Natural killer cell (primary cell): ENCODE measurements at regions not wholly inside any gene's neighbourhood (a gene's known extent, or its start where the extent isn't known, plus 50 kb on each side); places are given as distances from the start of the nearest gene placed in this dataset.

Experiments
- ATAC-seq, 3 donors: fragments of 150-1000 bp in 2 of 3; fragments of 200-7000 bp in 1 of 3; cut with Tn5 transposase; 1 replicate in 1 of 3; 2 replicates in 2 of 3; pipeline ENCODE4 v1.10.0; 2021; ENCODE audit warnings: mild to moderate bottlenecking in 2 of 3, moderate library complexity in 2 of 3
- DNase-seq, 2 donors: peaks; one replicate each; pipeline versions ENCODE4 v3.0.0 to v3.0.0-alpha.2; 2013 to 2021; ENCODE audit warnings: mixed read lengths in 1 of 2
- H3K27ac ChIP-seq: one replicate; pipeline ENCODE4 v1.5.1; 2013; ENCODE audit warnings: mild to moderate bottlenecking, low read length
- H3K27me3 ChIP-seq: one replicate; pipeline ENCODE4 v1.6.1; 2013; ENCODE audit warnings: low read length; ENCODE audit not compliant: control insufficient read depth, insufficient read depth
- H3K36me3 ChIP-seq: one replicate; pipeline ENCODE4 v1.6.1; 2013; ENCODE audit warnings: low read length; ENCODE audit not compliant: control insufficient read depth, insufficient read depth
- H3K4me1 ChIP-seq: one replicate; pipeline ENCODE4 v1.6.1; 2013; ENCODE audit warnings: low read length; ENCODE audit not compliant: control insufficient read depth, insufficient read depth
- H3K4me3 ChIP-seq: one replicate; pipeline ENCODE4 v1.5.1; 2013; ENCODE audit warnings: low read length
- H3K9me3 ChIP-seq: one replicate; pipeline ENCODE4 v1.6.1; 2013; ENCODE audit warnings: low read length; ENCODE audit not compliant: control insufficient read depth, insufficient read depth
- H3K27ac Mint-ChIP-seq, 2 donors: one replicate each; pipeline ENCODE4 v1.8.0; 2022; ENCODE audit warnings: mild to moderate bottlenecking in 2 of 2, mixed read lengths in 2 of 2, moderate library complexity in 1 of 2
- H3K27me3 Mint-ChIP-seq, 2 donors: one replicate each; pipeline ENCODE4 v1.8.0; 2022; ENCODE audit warnings: low read depth in 2 of 2, mixed read lengths in 2 of 2
- H3K36me3 Mint-ChIP-seq: one replicate; pipeline ENCODE4 v1.8.0; 2022; ENCODE audit warnings: mixed read lengths
- H3K4me1 Mint-ChIP-seq, 2 donors: one replicate each; pipeline ENCODE4 v1.8.0; 2022; ENCODE audit warnings: mixed read lengths in 2 of 2
- H3K4me3 Mint-ChIP-seq: one replicate; pipeline ENCODE4 v1.8.0; 2022; ENCODE audit warnings: mild to moderate bottlenecking, moderate library complexity, mixed read lengths
- H3K9me3 Mint-ChIP-seq, 2 donors: one replicate each; pipeline ENCODE4 v1.8.0; 2022; ENCODE audit warnings: mixed read lengths in 2 of 2
- WGBS: methylation state at CpG from one replicate; pipeline ENCODE4 v1.1.7; 2013; ENCODE audit warnings: missing lambda C conversion rate; ENCODE audit not compliant: insufficient coverage; 5-methylcytosine and 5-hydroxymethylcytosine counted together
- intact Hi-C: fragments of 100-400 bp; cut with micrococcal nuclease; formaldehyde crosslinking; loops from one replicate; pipeline ENCODE4 v1.14.2; 2022
- TF ChIP-seq, protein P1 (sequence below): fragments of 200-600 bp; IDR thresholded peaks from one replicate; pipeline ENCODE4 v1.8.0; 2022; ENCODE audit warnings: antibody characterized with exemption

DNA sequence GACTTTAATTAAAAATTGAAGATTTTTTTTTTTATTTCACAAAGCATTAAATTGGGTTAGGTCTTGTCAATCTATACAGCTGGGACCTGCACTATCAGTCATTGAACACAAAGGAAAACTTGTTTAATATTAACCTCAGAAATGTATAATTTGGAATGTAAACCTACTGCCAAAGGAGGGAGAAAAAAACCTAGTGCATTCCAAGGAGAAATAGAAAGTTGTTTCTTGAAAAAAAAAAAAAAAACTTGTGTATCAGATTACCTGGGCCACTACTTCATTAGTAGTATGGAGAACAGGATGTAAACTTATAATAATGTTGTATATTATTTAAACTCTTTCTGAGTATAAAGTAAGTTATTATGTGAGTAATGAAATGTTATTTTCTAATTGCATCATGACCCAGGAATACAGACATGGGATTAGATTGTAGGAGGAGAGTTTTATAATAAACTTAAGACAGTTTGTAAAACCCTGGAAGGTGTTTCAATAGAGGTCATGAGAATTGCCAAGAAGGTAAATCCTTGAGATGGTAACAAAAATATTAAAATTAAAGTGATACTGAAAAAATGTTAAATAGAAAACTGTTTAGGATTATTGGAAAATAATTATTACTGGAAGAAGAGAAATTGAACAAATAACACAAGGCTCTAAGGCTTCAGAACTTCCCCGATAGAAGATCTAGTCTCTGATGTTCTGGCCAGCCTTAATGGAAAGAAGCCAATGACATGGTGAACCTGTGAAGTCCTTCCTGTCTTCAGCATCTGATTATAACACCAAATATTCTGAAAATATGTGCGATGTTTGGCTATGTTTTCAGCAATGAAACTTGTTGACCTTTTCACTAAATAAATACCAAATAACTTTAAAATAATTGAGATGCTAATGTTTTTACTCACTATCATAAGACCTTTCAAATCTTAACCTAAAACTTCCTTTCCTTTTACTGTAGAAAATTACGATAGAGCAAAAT lies 412.8 kb upstream of the LYPLAL1 start:
- DNase-seq = no peak
- WGBS = 95% methylated on average over 1 of the region's 3 CpGs
- Mint-ChIP-seq H3K27me3 (no peaks in the 10 kb centered on the region), H3K27ac (no peak overlapping the region), H3K4me3 (no peak overlapping the region), H3K36me3 (no peaks in the 10 kb centered on the region), H3K4me1 (no peaks in the 10 kb centered on the region), H3K9me3 (peaks cover 4 to 8% of the 10 kb centered on the region in 2 donors)
- Histone ChIP-seq H3K4me3 (no peak overlapping the region), H3K27me3 (no peaks in the 10 kb centered on the region), H3K36me3 (no peaks in the 10 kb centered on the region), H3K9me3 (no peaks in the 10 kb centered on the region), H3K27ac (no peak overlapping the region), H3K4me1 (no peaks in the 10 kb centered on the region)
- intact Hi-C loops = no loop called here
- ATAC-seq = no peak
- TF ChIP-seq, protein P1, sequence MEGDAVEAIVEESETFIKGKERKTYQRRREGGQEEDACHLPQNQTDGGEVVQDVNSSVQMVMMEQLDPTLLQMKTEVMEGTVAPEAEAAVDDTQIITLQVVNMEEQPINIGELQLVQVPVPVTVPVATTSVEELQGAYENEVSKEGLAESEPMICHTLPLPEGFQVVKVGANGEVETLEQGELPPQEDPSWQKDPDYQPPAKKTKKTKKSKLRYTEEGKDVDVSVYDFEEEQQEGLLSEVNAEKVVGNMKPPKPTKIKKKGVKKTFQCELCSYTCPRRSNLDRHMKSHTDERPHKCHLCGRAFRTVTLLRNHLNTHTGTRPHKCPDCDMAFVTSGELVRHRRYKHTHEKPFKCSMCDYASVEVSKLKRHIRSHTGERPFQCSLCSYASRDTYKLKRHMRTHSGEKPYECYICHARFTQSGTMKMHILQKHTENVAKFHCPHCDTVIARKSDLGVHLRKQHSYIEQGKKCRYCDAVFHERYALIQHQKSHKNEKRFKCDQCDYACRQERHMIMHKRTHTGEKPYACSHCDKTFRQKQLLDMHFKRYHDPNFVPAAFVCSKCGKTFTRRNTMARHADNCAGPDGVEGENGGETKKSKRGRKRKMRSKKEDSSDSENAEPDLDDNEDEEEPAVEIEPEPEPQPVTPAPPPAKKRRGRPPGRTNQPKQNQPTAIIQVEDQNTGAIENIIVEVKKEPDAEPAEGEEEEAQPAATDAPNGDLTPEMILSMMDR = no peak

DNA sequence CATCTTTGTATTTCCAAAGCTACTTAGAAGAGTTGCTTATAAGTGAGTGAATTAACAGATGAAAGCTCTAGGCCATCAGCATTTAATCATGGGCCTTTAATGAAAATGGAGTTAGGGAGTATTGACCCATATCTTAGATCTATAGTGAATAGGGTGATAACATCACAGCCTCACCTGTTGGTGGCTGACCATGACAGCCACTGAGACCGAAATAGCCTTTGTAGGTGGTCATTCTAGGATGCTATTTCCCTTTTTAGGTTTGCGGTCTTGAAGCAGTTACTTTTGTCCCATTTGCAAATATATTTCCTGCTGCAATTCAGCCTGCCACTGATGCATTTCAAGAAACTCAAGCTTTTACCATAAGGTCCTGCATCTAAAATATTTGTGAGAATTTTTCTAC lies 410.1 kb upstream of the LYPLAL1 start:
- Mint-ChIP-seq H3K4me3 (no peak overlapping the region), H3K9me3 (peaks cover 0 to 3% of the 10 kb centered on the region in 2 donors), H3K27ac (no peak overlapping the region), H3K27me3 (no peaks in the 10 kb centered on the region), H3K4me1 (no peaks in the 10 kb centered on the region), H3K36me3 (no peaks in the 10 kb centered on the region)
- DNase-seq (no peak), ATAC-seq (no peak)
- intact Hi-C loops = no loop called here
- 80% methylated on average over 2 of the region's 2 CpGs for WGBS
- no peaks in the 10 kb centered on the region for H3K4me1 ChIP-seq
- H3K9me3 ChIP-seq = no peaks in the 10 kb centered on the region
- TF ChIP-seq, protein P1 = no peak
- H3K27me3 ChIP-seq = no peaks in the 10 kb centered on the region
- H3K36me3 ChIP-seq = no peaks in the 10 kb centered on the region
- no peak overlapping the region for H3K27ac ChIP-seq
- H3K4me3 ChIP-seq = no peak overlapping the region

DNA sequence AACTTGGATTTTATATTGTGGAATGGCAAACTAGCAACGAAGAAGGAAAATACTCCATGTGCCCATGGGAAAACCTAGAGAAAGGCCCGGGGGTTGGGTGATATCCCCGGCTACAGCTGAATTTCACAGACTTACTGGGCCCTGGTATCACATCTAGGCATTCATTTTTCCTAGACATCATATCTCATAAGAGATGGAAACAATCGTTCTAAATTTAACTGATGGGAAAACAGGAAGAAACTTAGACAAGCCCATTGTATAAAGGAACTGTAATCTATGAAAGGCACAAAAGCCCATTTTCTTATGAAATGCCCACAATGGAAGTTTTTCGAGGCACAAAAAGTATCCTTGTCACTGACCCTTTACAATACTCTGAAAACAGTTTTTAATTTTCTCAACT lies 407.9 kb upstream of the LYPLAL1 start:
- no peak overlapping the region for H3K27ac Mint-ChIP-seq
- TF ChIP-seq, protein P1 = no peak

More for the DNA sequence above, 407.9 kb upstream of the LYPLAL1 start:
- no peaks in the 10 kb centered on the region for H3K4me1 ChIP-seq
- Mint-ChIP-seq H3K36me3 (no peaks in the 10 kb centered on the region), H3K4me1 (no peaks in the 10 kb centered on the region), H3K4me3 (no peak overlapping the region), H3K9me3 (peaks cover 0 to 3% of the 10 kb centered on the region in 2 donors), H3K27me3 (no peaks in the 10 kb centered on the region)
- H3K27ac ChIP-seq = no peak overlapping the region
- intact Hi-C loops = no loop called here
- no peak for DNase-seq
- H3K9me3 ChIP-seq = no peaks in the 10 kb centered on the region
- 21% methylated on average over 4 of the region's 5 CpGs for WGBS
- no peak overlapping the region for H3K4me3 ChIP-seq
- H3K27me3 ChIP-seq = no peaks in the 10 kb centered on the region
- ATAC-seq = no peak
- no peaks in the 10 kb centered on the region for H3K36me3 ChIP-seq
